Uterus (tissue), 3 donors: ENCODE measurements at regions not wholly inside any gene's neighbourhood (a gene's known extent, or its start where the extent isn't known, plus 50 kb on each side); places are given as distances from the start of the nearest gene placed in this dataset.

ENCODE experiments used
- DNase-seq, 2 donors: peaks; one replicate each; pipeline ENCODE4 v3.0.0-alpha.2; 2019 to 2020
- H3K27ac ChIP-seq, 2 donors: fragments of 200-600 bp; sonication (generic); 1 replicate in 1 of 2; 2 replicates in 1 of 2; pipeline ENCODE4 v1.5.1; 2016 to 2018
- H3K27me3 ChIP-seq, 2 donors: fragments of 200-600 bp; sonication (generic); one replicate each; pipeline ENCODE4 v1.5.1; 2018 to 2019; ENCODE audit warnings: control low read depth in 1 of 2
- H3K36me3 ChIP-seq, 2 donors: fragments of 200-600 bp; sonication (generic); one replicate each; pipeline ENCODE4 v1.5.1; 2019; ENCODE audit warnings: control low read depth in 1 of 2
- H3K4me1 ChIP-seq, 2 donors: fragments of 200-600 bp; sonication (generic); one replicate each; pipeline ENCODE4 v1.5.1; 2018 to 2019; ENCODE audit warnings: control low read depth in 1 of 2
- H3K4me3 ChIP-seq, 2 donors: fragments of 200-600 bp; sonication (generic); 1 replicate in 1 of 2; 2 replicates in 1 of 2; pipeline ENCODE4 v1.5.1; 2018 to 2019; ENCODE audit warnings: mild to moderate bottlenecking in 1 of 2
- H3K9me3 ChIP-seq, 2 donors: fragments of 200-600 bp; sonication (generic); one replicate each; pipeline ENCODE4 v1.5.1; 2019; ENCODE audit warnings: control low read depth in 1 of 2
- CTCF ChIP-seq, 4 experiments: fragments of 200-600 bp in 2 of 4; fragments of 450-650 bp in 2 of 4; sonication (generic) in 2 of 4; IDR thresholded peaks; one replicate each; pipeline ENCODE4 v1.5.1; 2016 to 2019; ENCODE audit warnings: antibody characterized with exemption in 4 of 4, mild to moderate bottlenecking in 2 of 4, moderate library complexity in 1 of 4
- POLR2A ChIP-seq, 2 donors: fragments of 450-650 bp; IDR thresholded peaks; one replicate each; pipeline ENCODE4 v1.6.1; 2016; ENCODE audit warnings: antibody characterized with exemption in 2 of 2, mild to moderate bottlenecking in 1 of 2, moderate library complexity in 1 of 2
- intact Hi-C: fragments of 100-400 bp; cut with DNase I; formaldehyde crosslinking; loops from one replicate; pipeline ENCODE4 v1.15.1; 2023; ENCODE audit warnings: low total_unique reads
- donor health status: DM: yes; HTN: yes; CAD: no.

GRCh38 chr4:124589786-124590185, 122.7 kb downstream of the ANKRD50 start:
- no peak overlapping the region for H3K4me3 ChIP-seq
- H3K27ac ChIP-seq, result no peak overlapping the region
- no peaks in the 10 kb centered on the region for H3K27me3 ChIP-seq
- no peak for DNase-seq
- no peak for TF ChIP-seq CTCF (IDR thresholded peaks at IDR 0.05)
- no peak for TF ChIP-seq POLR2A (IDR thresholded peaks at IDR 0.05)
- no peaks in the 10 kb centered on the region for H3K9me3 ChIP-seq
- intact Hi-C loops, result no loop called here
- H3K4me1 ChIP-seq, result no peaks in the 10 kb centered on the region
- H3K36me3 ChIP-seq, result no peaks in the 10 kb centered on the region

- no peaks in the 10 kb centered on the region for H3K9me3 ChIP-seq
- no peaks in the 10 kb centered on the region for H3K36me3 ChIP-seq
- H3K27ac ChIP-seq, result no peak overlapping the region
- no peak for TF ChIP-seq POLR2A (IDR thresholded peaks at IDR 0.05)
- TF ChIP-seq CTCF (IDR thresholded peaks at IDR 0.05), result no peak
- no peak overlapping the region for H3K4me3 ChIP-seq
- intact Hi-C loops, result no loop called here
- H3K4me1 ChIP-seq, result no peaks in the 10 kb centered on the region
- no peaks in the 10 kb centered on the region for H3K27me3 ChIP-seq
- no peak for DNase-seq
These were observed 122.1 kb downstream of the ANKRD50 start for GRCh38 chr4:124590480-124590879.

DNA sequence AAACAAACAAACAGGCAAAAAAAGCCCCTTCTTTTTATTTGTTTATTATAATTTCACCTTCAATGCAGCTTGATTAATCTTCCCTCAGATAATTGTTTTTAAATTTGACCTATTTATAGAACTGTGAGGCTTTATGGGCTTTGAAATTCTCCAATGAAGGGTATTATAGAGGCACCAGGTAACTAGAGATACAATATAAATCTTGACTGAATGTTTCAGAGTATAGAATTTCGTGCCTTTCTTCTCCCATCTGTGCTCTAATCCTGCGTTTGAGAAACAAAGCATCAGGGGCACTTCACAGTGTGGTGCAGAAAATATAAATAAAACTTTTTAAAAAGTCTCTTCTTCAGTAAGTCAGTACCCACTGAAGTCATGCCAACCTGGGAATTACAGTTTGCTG, 120.9 kb downstream of the ANKRD50 start:
- no peak for DNase-seq
- H3K27me3 ChIP-seq, result no peaks in the 10 kb centered on the region
- no peak for TF ChIP-seq POLR2A (IDR thresholded peaks at IDR 0.05)
- no peak for TF ChIP-seq CTCF (IDR thresholded peaks at IDR 0.05)
- intact Hi-C loops, result no loop called here
- no peaks in the 10 kb centered on the region for H3K4me1 ChIP-seq
- no peaks in the 10 kb centered on the region for H3K9me3 ChIP-seq
- no peak overlapping the region for H3K4me3 ChIP-seq
- H3K36me3 ChIP-seq, result no peaks in the 10 kb centered on the region
- no peak overlapping the region for H3K27ac ChIP-seq

GRCh38 chr4:124593494-124593893, 119.0 kb downstream of the ANKRD50 start:
- no peak for DNase-seq
- no peaks in the 10 kb centered on the region for H3K9me3 ChIP-seq
- intact Hi-C loops, result no loop called here

GRCh38 chr4:124594945-124595344, 117.6 kb downstream of the ANKRD50 start:
- Histone ChIP-seq H3K36me3 (no peaks in the 10 kb centered on the region), H3K27me3 (no peaks in the 10 kb centered on the region), H3K4me3 (no peak overlapping the region), H3K4me1 (no peaks in the 10 kb centered on the region), H3K9me3 (no peaks in the 10 kb centered on the region), H3K27ac (no peak overlapping the region)
- intact Hi-C loops, result no loop called here
- DNase-seq, result no peak
- TF ChIP-seq CTCF (IDR thresholded peaks at IDR 0.05) (no peak), POLR2A (IDR thresholded peaks at IDR 0.05) (no peak)

More at GRCh38 chr4:124593494-124593893, 119.0 kb downstream of the ANKRD50 start:
- Histone ChIP-seq H3K27me3 (no peaks in the 10 kb centered on the region), H3K36me3 (no peaks in the 10 kb centered on the region), H3K27ac (no peak overlapping the region), H3K4me1 (no peaks in the 10 kb centered on the region), H3K4me3 (no peak overlapping the region)
- TF ChIP-seq CTCF (IDR thresholded peaks at IDR 0.05) (no peak), POLR2A (IDR thresholded peaks at IDR 0.05) (no peak)
